GM12801 (cell line): ENCODE measurements at regions not wholly inside any gene's neighbourhood (a gene's known extent, or its start where the extent isn't known, plus 50 kb on each side); places are given as distances from the start of the nearest gene placed in this dataset.

Source experiments
- TF ChIP-seq, protein P1 (sequence below): IDR thresholded peaks from one replicate; pipeline ENCODE4 v1.5.1; 2011; ENCODE audit warnings: control low read depth; ENCODE audit not compliant: insufficient read length; ENCODE audit errors: extremely low read depth

GRCh38 chr11:19359221-19360000 lies 118.7 kb upstream of the E2F8 start:
- TF ChIP-seq, protein P1, sequence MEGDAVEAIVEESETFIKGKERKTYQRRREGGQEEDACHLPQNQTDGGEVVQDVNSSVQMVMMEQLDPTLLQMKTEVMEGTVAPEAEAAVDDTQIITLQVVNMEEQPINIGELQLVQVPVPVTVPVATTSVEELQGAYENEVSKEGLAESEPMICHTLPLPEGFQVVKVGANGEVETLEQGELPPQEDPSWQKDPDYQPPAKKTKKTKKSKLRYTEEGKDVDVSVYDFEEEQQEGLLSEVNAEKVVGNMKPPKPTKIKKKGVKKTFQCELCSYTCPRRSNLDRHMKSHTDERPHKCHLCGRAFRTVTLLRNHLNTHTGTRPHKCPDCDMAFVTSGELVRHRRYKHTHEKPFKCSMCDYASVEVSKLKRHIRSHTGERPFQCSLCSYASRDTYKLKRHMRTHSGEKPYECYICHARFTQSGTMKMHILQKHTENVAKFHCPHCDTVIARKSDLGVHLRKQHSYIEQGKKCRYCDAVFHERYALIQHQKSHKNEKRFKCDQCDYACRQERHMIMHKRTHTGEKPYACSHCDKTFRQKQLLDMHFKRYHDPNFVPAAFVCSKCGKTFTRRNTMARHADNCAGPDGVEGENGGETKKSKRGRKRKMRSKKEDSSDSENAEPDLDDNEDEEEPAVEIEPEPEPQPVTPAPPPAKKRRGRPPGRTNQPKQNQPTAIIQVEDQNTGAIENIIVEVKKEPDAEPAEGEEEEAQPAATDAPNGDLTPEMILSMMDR: no peak

GRCh38 chr11:19357943-19358342 lies 117.2 kb upstream of the E2F8 start:
- TF ChIP-seq, protein P1: no peak

GRCh38 chr11:19355601-19356000 lies 114.9 kb upstream of the E2F8 start:
- TF ChIP-seq, protein P1: no peak

GRCh38 chr11:19353287-19353850 lies 112.6 kb upstream of the E2F8 start:
- TF ChIP-seq, protein P1: no peak

- TF ChIP-seq, protein P1: no peak
Observed at GRCh38 chr11:19352771-19353160, 112.0 kb upstream of the E2F8 start.

GRCh38 chr11:19352072-19352770 lies 111.5 kb upstream of the E2F8 start:
- TF ChIP-seq, protein P1: no peak

DNA sequence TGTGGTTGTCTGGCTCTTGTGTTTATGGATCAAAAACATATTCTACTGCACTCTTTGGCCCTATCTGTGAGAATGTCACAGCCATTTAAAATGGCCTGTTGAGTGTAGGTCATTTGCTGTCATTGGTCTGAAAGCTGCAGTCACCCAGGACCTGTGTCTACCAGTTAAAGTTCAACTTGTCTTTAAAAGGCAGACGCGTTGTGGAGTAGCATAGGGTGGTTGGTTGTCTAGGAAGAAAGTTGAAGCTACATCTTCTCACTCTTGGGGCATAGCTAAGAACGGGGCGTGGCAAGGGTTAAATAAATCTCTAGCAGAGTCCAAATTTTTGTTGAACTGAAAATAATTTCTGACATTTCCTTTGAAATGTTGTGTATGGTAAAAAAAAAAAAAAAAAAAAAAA lies 110.7 kb upstream of the E2F8 start:
- TF ChIP-seq, protein P1: no peak
